MM.1S (cell line): ENCODE measurements at regions not wholly inside any gene's neighbourhood (a gene's known extent, or its start where the extent isn't known, plus 50 kb on each side); places are given as distances from the start of the nearest gene placed in this dataset.

Experiments
- DNase-seq: peaks from one replicate; pipeline ENCODE4 v3.0.0-alpha.2; 2015
- H2AFZ ChIP-seq: fragments of 300-600 bp; sonication (generic); 2 replicates; pipeline ENCODE4 v1.6.0; 2016; ENCODE audit warnings: antibody characterized with exemption, low read length
- H3F3A ChIP-seq: fragments of 300-600 bp; sonication (generic); 2 replicates; pipeline ENCODE4 v1.6.1; 2016; ENCODE audit warnings: mild to moderate bottlenecking, antibody characterized with exemption, low read length, moderate library complexity, mixed read lengths; ENCODE audit not compliant: insufficient read depth
- H3K27ac ChIP-seq: fragments of 300-600 bp; sonication (generic); 2 replicates; pipeline ENCODE4 v1.5.1; 2016; ENCODE audit warnings: mild to moderate bottlenecking, low read length
- H3K27me3 ChIP-seq: fragments of 300-600 bp; sonication (generic); replicated peaks from 2 replicates; pipeline ENCODE4 v1.6.0; 2016; ENCODE audit warnings: low read length; ENCODE audit not compliant: insufficient read depth
- H3K36me3 ChIP-seq: fragments of 300-600 bp; sonication (generic); replicated peaks from 2 replicates; pipeline ENCODE4 v1.6.1; 2016; ENCODE audit warnings: mild to moderate bottlenecking, low read length, mixed read lengths; ENCODE audit not compliant: insufficient read depth
- H3K4me1 ChIP-seq: fragments of 300-600 bp; sonication (generic); 2 replicates; pipeline ENCODE4 v1.6.1; 2016; ENCODE audit warnings: low read length, mixed read lengths
- H3K4me2 ChIP-seq: fragments of 300-600 bp; sonication (generic); 2 replicates; pipeline ENCODE4 v1.6.0; 2016; ENCODE audit warnings: low read depth, low read length
- H3K4me3 ChIP-seq: fragments of 300-600 bp; sonication (generic); 2 replicates; pipeline ENCODE4 v1.5.1; 2016; ENCODE audit warnings: low read length, mixed read lengths
- H3K79me2 ChIP-seq: fragments of 300-600 bp; sonication (generic); 2 replicates; pipeline ENCODE4 v1.6.1; 2016; ENCODE audit warnings: mixed run types, low read length, mixed read lengths
- H3K9ac ChIP-seq: fragments of 300-600 bp; sonication (generic); 2 replicates; pipeline ENCODE4 v1.6.1; 2016; ENCODE audit warnings: low read length, mixed read lengths
- H3K9me2 ChIP-seq: fragments of 300-600 bp; sonication (generic); replicated peaks from 2 replicates; pipeline ENCODE4 v1.6.1; 2016; ENCODE audit warnings: mild to moderate bottlenecking, low read length, mixed read lengths; ENCODE audit not compliant: insufficient read depth
- H3K9me3 ChIP-seq: fragments of 300-600 bp; sonication (generic); replicated peaks from 2 replicates; pipeline ENCODE4 v1.6.1; 2016; ENCODE audit warnings: mild to moderate bottlenecking, low read length, mixed read lengths; ENCODE audit not compliant: insufficient read depth
- H4K20me1 ChIP-seq: fragments of 300-600 bp; sonication (generic); 2 replicates; pipeline ENCODE4 v1.6.1; 2016; ENCODE audit warnings: mild to moderate bottlenecking, low read length, moderate library complexity, mixed read lengths; ENCODE audit not compliant: insufficient read depth
- EZH2 ChIP-seq: fragments of 300-600 bp; sonication (generic); optimal IDR thresholded peaks from 2 replicates; pipeline ENCODE3; 2017; ENCODE audit warnings: low read depth, mild to moderate bottlenecking, antibody characterized with exemption, low read length, mixed read lengths
- EZH2phosphoT487 ChIP-seq: fragments of 300-600 bp; sonication (generic); IDR thresholded peaks from 2 replicates; pipeline ENCODE4 v1.6.1; 2018; ENCODE audit warnings: antibody characterized with exemption, low read length
- TF ChIP-seq, protein P1 (sequence below): fragments of 300-600 bp; sonication (generic); IDR thresholded peaks from 2 replicates; pipeline ENCODE4 v1.5.1; 2016; ENCODE audit warnings: antibody characterized with exemption, low read length, mixed read lengths

DNA sequence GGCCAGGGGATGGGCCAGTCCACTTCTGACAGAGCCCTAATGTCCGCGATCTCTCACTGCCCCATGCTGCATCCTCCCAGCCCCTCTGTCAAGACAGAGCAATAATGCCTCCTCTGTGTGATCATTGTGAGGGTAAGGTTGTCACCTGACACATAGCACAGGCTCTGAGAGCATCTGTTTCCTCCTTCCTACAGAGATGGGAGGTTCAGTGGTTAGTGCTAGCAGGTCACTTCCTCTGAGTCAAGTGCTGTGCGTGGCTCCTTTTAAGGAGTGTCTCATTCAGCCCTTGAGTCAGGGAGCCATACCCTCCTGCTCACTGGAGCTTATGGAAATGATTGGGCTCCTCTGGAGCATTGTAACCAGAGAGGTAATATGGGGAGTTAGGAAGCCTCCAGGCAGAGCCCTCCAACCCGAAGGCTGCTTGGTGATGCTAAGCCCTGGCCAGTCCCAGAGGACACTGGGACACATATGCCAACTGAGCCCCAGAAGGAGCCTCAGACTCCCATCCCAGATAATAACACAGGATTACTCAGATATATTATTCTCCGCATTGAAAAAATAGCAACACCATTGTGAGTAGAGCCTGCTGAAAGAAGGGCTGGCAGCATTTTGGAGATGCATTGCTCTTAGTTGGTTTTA lies 189.0 kb downstream of the GALNT1 start:
- DNase-seq: no peak
- Histone ChIP-seq H3K9ac (no peak overlapping the region), H3K9me3 (no peaks in the 10 kb centered on the region), H3K27ac (no peak overlapping the region), H3K4me2 (no peak overlapping the region), H3K36me3 (no peaks in the 10 kb centered on the region), H4K20me1 (no peaks in the 10 kb centered on the region), H3K4me3 (no peak overlapping the region), H3K4me1 (no peaks in the 10 kb centered on the region), H3K79me2 (no peaks in the 10 kb centered on the region), H3F3A (no peaks in the 10 kb centered on the region), H2AFZ (no peak overlapping the region), H3K27me3 (no peaks in the 10 kb centered on the region), H3K9me2 (no peaks in the 10 kb centered on the region)
- TF ChIP-seq, protein P1, sequence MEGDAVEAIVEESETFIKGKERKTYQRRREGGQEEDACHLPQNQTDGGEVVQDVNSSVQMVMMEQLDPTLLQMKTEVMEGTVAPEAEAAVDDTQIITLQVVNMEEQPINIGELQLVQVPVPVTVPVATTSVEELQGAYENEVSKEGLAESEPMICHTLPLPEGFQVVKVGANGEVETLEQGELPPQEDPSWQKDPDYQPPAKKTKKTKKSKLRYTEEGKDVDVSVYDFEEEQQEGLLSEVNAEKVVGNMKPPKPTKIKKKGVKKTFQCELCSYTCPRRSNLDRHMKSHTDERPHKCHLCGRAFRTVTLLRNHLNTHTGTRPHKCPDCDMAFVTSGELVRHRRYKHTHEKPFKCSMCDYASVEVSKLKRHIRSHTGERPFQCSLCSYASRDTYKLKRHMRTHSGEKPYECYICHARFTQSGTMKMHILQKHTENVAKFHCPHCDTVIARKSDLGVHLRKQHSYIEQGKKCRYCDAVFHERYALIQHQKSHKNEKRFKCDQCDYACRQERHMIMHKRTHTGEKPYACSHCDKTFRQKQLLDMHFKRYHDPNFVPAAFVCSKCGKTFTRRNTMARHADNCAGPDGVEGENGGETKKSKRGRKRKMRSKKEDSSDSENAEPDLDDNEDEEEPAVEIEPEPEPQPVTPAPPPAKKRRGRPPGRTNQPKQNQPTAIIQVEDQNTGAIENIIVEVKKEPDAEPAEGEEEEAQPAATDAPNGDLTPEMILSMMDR: no peak
- no peak for TF ChIP-seq EZH2phosphoT487
- no peak for TF ChIP-seq EZH2

GRCh38 chr18:35771172-35771571 lies 189.6 kb downstream of the GALNT1 start:
- Histone ChIP-seq H4K20me1 (no peaks in the 10 kb centered on the region), H3F3A (no peaks in the 10 kb centered on the region), H3K9me3 (no peaks in the 10 kb centered on the region), H2AFZ (no peak overlapping the region), H3K4me3 (no peak overlapping the region), H3K4me1 (no peaks in the 10 kb centered on the region), H3K27me3 (no peaks in the 10 kb centered on the region), H3K27ac (no peak overlapping the region), H3K4me2 (no peak overlapping the region), H3K79me2 (no peaks in the 10 kb centered on the region), H3K36me3 (no peaks in the 10 kb centered on the region), H3K9ac (no peak overlapping the region), H3K9me2 (no peaks in the 10 kb centered on the region)
- TF ChIP-seq, protein P1: no peak
- TF ChIP-seq EZH2 (no peak), EZH2phosphoT487 (no peak)
- DNase-seq: no peak

GRCh38 chr18:35775887-35776286 lies 194.3 kb downstream of the GALNT1 start:
- H3K4me2 ChIP-seq: no peak overlapping the region
- no peak overlapping the region for H2AFZ ChIP-seq
- H3F3A ChIP-seq: no peaks in the 10 kb centered on the region
- no peaks in the 10 kb centered on the region for H3K79me2 ChIP-seq
- DNase-seq: no peak
- H3K9ac ChIP-seq: no peak overlapping the region
- H3K4me1 ChIP-seq: no peaks in the 10 kb centered on the region
- H3K9me3 ChIP-seq: no peaks in the 10 kb centered on the region
- H4K20me1 ChIP-seq: no peaks in the 10 kb centered on the region
- no peaks in the 10 kb centered on the region for H3K27me3 ChIP-seq
- H3K27ac ChIP-seq: no peak overlapping the region
- no peak overlapping the region for H3K4me3 ChIP-seq
- H3K9me2 ChIP-seq: no peaks in the 10 kb centered on the region
- TF ChIP-seq EZH2phosphoT487 (no peak), EZH2 (no peak)
- TF ChIP-seq, protein P1: no peak
- H3K36me3 ChIP-seq: no peaks in the 10 kb centered on the region
